HFFc6 (cell line): ENCODE measurements at regions not wholly inside any gene's neighbourhood (a gene's known extent, or its start where the extent isn't known, plus 50 kb on each side); places are given as distances from the start of the nearest gene placed in this dataset.

Experiments
- DNase-seq: peaks from one replicate; pipeline ENCODE4 v3.0.0-alpha.2; 2018
- H3K27ac Mint-ChIP-seq: 2 replicates; pipeline ENCODE4 v1.8.0; 2020; ENCODE audit warnings: mild to moderate bottlenecking, mixed read lengths
- H3K27me3 Mint-ChIP-seq: 2 replicates; pipeline ENCODE4 v1.8.0; 2021; ENCODE audit warnings: mild to moderate bottlenecking, moderate library complexity, mixed read lengths; ENCODE audit not compliant: insufficient read depth
- H3K36me3 Mint-ChIP-seq: 2 replicates; pipeline ENCODE4 v1.8.0; 2021; ENCODE audit warnings: low read depth, mixed read lengths
- H3K4me1 Mint-ChIP-seq: 2 replicates; pipeline ENCODE4 v1.8.0; 2020; ENCODE audit warnings: low read depth, mixed read lengths
- H3K4me3 Mint-ChIP-seq: 2 replicates; pipeline ENCODE4 v1.8.0; 2020; ENCODE audit warnings: mild to moderate bottlenecking, moderate library complexity, mixed read lengths
- H3K9me3 Mint-ChIP-seq: 2 replicates; pipeline ENCODE4 v1.8.0; 2020; ENCODE audit warnings: mild to moderate bottlenecking, mixed read lengths
- CTCF ChIP-seq: fragments of 200-600 bp; sonication (generic); IDR thresholded peaks from 2 replicates; pipeline ENCODE4 v1.5.0; 2021; ENCODE audit warnings: antibody characterized with exemption, mild to moderate bottlenecking

DNA sequence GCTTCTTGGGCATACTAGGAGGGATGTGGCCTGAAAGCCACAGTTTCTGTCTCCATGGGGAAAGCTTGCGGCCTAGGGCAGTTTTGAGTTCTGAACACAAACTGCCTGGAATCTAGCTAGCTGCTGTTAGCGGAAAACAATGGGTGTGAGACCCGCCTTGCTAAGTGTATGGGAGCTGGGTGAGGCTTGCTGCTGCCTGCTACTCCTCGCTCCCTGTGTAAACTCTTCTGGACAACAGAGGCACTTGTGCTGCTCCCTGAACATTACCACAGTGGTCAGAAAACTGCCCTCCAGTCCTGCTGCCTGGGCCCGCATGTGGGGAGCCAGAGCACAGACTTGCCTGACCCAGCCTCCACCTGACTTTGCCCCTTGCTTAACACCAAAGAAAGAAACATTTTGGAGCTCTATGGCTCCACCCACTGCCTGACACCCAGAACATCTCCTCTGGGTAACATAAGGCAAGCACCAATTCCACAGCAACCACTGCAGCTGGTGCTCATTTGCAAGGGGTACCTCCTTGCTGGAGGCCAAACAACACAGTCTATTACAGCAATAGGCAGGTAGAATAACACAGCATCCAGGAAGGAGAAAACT is 766.3 kb upstream of the RAG2 start:
- no peak for TF ChIP-seq CTCF
- Mint-ChIP-seq H3K27ac (no peak overlapping the region), H3K4me1 (no peaks in the 10 kb centered on the region)

GRCh38 chr11:37353192-37353591 is 755.2 kb upstream of the RAG2 start:
- Mint-ChIP-seq H3K27ac (no peak overlapping the region), H3K4me1 (no peaks in the 10 kb centered on the region), H3K4me3 (no peak overlapping the region), H3K36me3 (no peaks in the 10 kb centered on the region), H3K9me3 (peaks cover 30% of the 10 kb centered on the region), H3K27me3 (no peaks in the 10 kb centered on the region)
- DNase-seq, result no peak
- TF ChIP-seq CTCF, result no peak

More for the DNA sequence above, 766.3 kb upstream of the RAG2 start:
- no peak for DNase-seq
- H3K4me3 Mint-ChIP-seq, result no peak overlapping the region
- no peaks in the 10 kb centered on the region for H3K36me3 Mint-ChIP-seq
- peaks cover 49% of the 10 kb centered on the region for H3K9me3 Mint-ChIP-seq
- H3K27me3 Mint-ChIP-seq, result no peaks in the 10 kb centered on the region; the same call in 1 of the 2 replicates

DNA sequence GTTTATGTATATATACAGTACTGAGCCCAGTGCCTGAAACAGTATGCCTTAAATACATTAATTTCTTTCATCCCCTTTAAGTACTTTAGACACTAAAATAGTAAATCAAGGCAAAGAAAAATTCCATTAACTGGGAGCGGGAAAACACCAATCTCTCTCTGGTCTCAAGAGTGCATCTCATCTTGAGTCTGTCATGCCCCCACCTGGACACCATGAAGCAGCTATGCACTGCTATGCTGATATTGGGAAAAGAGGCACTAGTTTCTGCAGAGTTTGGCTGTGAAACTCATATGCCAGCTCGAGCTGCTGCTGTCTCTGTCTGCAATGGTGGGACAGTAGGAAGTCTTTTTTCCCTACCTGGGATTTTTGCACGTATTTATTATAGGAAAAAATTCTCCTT is 754.4 kb upstream of the RAG2 start:
- Mint-ChIP-seq H3K27ac (no peak overlapping the region), H3K9me3 (peaks cover 24% of the 10 kb centered on the region), H3K4me3 (no peak overlapping the region), H3K27me3 (no peaks in the 10 kb centered on the region), H3K4me1 (no peaks in the 10 kb centered on the region), H3K36me3 (no peaks in the 10 kb centered on the region)
- DNase-seq, result no peak
- no peak for TF ChIP-seq CTCF

GRCh38 chr11:37343290-37343689 is 745.3 kb upstream of the RAG2 start:
- no peak overlapping the region for H3K4me3 Mint-ChIP-seq
- H3K27me3 Mint-ChIP-seq, result peaks cover 1% of the 10 kb centered on the region; the same call in 1 of the 2 replicates
- TF ChIP-seq CTCF, result no peak
- no peak for DNase-seq
- peaks cover 17% of the 10 kb centered on the region for H3K9me3 Mint-ChIP-seq
- H3K27ac Mint-ChIP-seq, result no peak overlapping the region
- H3K4me1 Mint-ChIP-seq, result no peaks in the 10 kb centered on the region
- no peaks in the 10 kb centered on the region for H3K36me3 Mint-ChIP-seq

DNA sequence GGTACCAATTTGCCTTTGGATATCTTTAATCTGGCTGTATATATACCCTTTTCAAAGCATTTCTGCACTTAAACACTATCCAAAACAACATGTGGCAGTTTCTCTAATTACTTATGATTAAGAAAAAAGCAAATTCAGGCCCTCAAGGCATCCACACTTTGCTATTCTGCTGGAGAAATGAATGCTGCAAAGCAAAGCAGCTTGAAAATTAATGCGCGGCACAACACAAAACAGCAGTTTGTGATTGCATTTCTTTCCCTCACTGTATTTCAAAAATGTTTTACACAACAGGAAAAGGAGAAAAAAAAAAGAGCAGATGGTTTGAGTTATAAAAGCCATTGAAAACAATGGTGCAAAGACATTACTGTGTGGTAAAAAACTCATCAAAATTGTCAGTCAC is 738.4 kb upstream of the RAG2 start:
- no peaks in the 10 kb centered on the region for H3K4me1 Mint-ChIP-seq

More for the DNA sequence above, 738.4 kb upstream of the RAG2 start:
- Mint-ChIP-seq H3K27me3 (no peaks in the 10 kb centered on the region), H3K36me3 (no peaks in the 10 kb centered on the region), H3K27ac (no peak overlapping the region), H3K9me3 (peaks cover 29% of the 10 kb centered on the region), H3K4me3 (no peak overlapping the region)
- TF ChIP-seq CTCF, result no peak
- no peak for DNase-seq
